ENCODE measurements at regions not wholly inside any gene's neighbourhood (a gene's known extent, or its start where the extent isn't known, plus 50 kb on each side); places are given as distances from the start of the nearest gene placed in this dataset.

- FAIRE-seq, result no peak
- TF ChIP-seq CTCF (IDR thresholded peaks at IDR 0.05; ENCODE audit: insufficient read depth, missing control alignments), result no peak
- DNase-seq (ENCODE audit: insufficient read length, low spot score), result no peak
Measured at GRCh38 chr13:97892717-97893116, 60.8 kb upstream of the IPO5 start.

- DNase-seq (ENCODE audit: insufficient read length, low spot score), result no peak
- no peak for TF ChIP-seq CTCF (IDR thresholded peaks at IDR 0.05; ENCODE audit: insufficient read depth, missing control alignments)
- FAIRE-seq, result no peak
Measured at GRCh38 chr13:97895383-97895782, 58.1 kb upstream of the IPO5 start.

DNA sequence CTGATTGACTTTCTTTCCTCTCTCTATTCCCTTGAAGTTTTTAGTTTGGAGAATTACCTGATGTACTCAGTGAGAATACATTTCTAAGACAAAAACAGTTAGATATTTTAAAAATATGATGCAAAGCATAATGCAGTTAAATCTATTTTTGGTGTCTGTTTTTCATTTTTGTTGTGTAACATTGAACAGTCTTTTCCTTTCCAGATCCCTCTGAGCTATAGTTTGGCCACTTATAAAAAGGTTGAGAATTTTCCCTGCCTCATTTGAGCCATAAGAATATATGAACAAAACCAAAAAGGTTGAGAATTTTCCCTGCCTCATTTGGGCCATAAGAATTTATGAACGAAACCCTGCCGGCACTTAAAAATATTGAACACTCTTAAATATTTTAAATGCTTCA is 57.0 kb upstream of the IPO5 start:
- no peak for TF ChIP-seq CTCF (IDR thresholded peaks at IDR 0.05; ENCODE audit: insufficient read depth, missing control alignments)
- no peak for FAIRE-seq
- DNase-seq (ENCODE audit: insufficient read length, low spot score), result no peak

DNA sequence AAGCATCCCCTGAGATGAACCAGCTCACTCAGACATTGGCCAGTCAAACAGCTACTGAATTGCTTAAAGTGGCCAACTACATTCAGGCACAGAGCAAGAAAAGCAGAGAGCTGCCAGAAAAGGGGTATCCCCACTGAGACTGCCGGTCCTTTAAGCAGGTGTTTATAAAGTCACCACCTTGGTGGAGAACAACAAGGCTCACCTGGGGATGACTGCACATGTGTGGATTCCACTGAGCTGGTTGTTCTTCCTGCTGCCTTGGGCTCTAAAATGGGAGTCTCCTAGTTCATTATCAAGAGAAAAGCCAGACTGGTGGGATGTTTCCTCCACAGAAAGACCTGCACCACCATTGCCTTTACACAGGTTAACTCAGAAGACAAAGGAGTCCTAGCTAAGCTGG is 51.8 kb upstream of the IPO5 start:
- FAIRE-seq (no peak), DNase-seq (ENCODE audit: insufficient read length, low spot score) (no peak)
- no peak for TF ChIP-seq CTCF (IDR thresholded peaks at IDR 0.05; ENCODE audit: insufficient read depth, missing control alignments)

Measured in D721Med (cell line).